ENCODE measurements at regions not wholly inside any gene's neighbourhood (a gene's known extent, or its start where the extent isn't known, plus 50 kb on each side); places are given as distances from the start of the nearest gene placed in this dataset.
"Not testable (repeated sequence)": the region's sequence is repeated elsewhere in the genome, so short reads cannot be mapped to it uniquely, and the experiment has no call there.

GRCh38 chr9:97176206-97176605, 131.3 kb upstream of the CCDC180 start:
- DNase-seq: peak; percentile 66

DNA sequence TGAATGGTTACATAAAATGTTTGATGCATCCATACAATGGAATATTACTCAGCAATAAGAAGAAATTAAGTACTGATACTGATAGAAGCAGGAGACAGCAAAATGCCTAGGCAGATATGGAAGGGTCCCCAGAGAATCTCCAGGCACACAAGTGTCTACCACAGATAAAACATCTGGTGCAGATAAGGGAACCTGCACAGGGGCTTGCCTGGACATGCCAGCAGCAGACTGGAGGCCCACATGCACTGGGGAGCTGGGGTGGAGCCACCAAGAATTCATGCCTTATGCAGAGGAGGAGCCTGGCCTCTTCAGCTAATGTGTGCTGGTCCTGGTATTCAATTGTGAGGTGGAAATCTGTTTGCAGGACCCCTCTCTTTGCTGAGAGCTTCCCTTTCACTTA, 129.2 kb upstream of the CTSV start:
- DNase-seq: peak; percentile 90

- DNase-seq: not testable (repeated sequence)
Observed at GRCh38 chr9:97166496-97167138, 127.7 kb upstream of the CTSV start.

- DNase-seq: no peak
Observed at GRCh38 chr9:97160255-97160654, 121.3 kb upstream of the CTSV start.

- DNase-seq: not testable (repeated sequence)
Observed at GRCh38 chr9:97158722-97159121, 119.8 kb upstream of the CTSV start.

- DNase-seq: not testable (repeated sequence)
Observed at GRCh38 chr9:97155441-97155840, 116.5 kb upstream of the CTSV start.

DNA sequence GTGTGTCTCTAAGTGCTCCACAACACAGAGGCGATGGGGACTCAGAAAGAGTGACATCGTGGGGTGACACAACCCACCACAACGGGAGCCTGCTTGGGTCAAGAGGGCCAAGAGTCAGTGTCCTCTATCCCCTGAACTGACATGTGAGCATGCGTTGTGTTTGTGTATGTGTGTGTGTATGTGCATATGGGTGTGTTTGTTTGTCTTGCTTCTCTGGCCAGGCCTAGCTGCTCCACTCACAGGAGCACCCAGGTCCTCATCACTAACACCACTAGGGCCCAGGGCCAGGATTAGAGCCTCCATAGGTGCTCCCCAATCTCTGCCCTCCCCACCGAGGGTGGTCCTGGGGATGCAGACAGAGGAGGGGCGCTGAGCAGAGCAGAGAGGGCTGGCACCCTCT, 115.0 kb upstream of the CTSV start:
- no peak for DNase-seq

- peak; percentile 7 for DNase-seq
Observed at GRCh38 chr9:97153160-97153559, 114.2 kb upstream of the CTSV start.

DNA sequence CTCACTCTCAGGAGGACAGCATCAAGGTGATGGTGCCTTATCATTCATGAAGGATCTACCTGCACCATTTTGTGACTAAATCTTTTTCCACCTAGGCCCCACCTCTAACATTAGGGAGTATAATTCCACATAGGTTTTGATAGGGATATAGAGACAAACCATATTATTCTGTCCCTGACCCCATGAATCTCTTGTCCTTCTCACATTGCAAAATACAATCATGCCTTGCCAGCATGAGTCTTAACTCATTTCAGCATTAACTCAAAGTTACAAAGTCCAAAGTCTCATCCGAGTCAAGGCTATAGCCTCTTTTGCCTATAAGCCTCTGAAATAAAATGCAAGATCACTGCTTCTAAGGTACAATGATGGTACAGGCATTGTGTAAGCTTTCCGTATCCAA, 111.5 kb upstream of the CTSV start:
- not testable (repeated sequence) for DNase-seq

DNA sequence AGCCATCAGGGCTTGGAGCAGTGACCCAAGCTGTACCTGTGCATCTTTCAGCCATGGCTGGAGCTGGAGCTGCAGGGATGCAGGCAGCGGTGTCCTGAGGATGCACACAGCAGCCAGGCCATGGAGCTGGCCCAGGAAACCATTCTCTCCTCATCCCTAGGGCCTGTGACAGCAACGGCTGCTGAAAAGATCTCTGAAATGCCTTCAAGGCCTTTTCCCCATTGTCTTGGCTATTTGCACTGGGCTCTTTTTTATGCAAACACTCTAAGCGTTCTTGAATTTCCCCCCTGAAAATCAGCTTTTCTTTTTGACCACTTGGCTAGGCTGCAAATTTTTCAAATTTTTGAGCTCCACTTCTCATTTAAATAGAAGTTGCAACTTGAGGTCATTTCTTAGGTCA, 109.5 kb upstream of the CTSV start:
- DNase-seq: not testable (repeated sequence)

DNA sequence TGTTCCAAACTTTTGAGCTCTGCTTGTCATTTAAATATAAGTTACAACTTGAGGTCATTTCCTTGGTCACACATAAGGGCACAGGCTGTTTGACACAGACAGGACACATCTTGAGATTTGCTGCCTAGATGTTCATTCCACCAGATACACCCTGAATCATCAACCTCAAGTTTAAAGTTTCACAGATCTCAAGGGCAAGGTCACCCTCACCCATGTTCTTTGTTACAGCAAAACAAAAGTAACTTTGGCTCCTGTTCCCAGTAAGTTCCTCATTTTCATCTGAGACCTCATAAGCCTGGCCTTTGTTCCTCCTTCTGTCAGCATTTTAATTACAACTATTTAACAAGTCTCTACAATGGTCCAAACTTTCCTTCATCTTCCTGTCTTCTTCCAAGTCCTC, 106.7 kb upstream of the CTSV start:
- not testable (repeated sequence) for DNase-seq

- no peak for DNase-seq
Observed at GRCh38 chr9:97140566-97140965, 101.6 kb upstream of the CTSV start.

DNA sequence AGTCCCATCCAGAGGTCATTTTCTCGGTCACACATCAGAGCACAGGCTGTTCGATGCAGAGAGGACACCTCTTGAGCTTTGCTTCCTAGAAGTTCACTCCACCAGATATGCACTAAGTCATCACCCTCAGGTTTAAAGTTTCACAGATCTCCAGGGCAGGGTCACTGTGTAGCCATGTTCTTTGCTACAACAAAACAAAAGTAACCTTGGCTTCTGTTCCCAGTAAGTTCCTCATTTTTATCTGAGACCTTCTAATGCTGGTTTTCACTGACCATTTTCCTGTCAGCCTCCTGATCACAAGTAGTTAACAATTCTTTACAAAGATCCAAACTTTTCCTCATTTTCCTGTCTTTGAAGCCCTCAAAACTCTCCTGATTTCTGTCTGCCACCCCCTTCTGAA, 97.5 kb upstream of the CTSV start:
- no peak for DNase-seq

DNA sequence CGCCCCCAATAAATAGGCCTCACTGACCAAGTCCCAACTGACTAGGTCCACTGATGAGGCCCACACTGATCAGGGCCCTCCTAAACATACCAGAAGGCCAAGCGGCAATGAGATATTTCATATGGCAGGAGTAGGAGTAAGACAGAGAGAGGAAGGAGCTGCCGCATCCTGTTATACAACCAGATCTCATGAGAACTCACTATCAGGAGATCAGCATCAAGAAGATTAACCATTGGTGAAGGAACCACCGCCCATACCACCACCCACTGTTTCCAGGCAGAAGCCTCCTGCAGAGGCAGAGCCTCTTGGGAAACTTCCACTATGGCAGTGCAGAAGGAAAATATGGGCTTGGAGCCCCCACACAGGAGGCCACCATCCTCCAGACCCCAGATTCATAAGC, 95.0 kb upstream of the CTSV start:
- DNase-seq: not testable (repeated sequence)

DNA sequence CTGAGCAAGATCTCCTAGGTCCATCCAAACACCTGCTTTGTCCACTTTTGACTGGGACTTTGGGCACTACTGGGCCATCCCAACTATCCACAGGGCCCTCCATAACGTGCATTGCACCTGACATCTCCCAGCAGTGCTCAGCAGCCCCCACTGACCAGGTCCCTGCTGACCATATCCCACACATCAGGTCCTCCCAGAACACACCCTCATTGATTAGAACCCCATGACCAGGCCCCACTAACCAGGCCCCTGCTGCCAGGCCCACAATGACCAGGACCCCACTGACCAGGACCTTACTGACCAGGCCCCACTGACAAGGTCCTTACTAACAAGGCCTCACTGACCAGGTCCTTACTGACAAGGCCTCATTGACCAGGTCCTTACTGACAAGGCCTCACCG, 93.9 kb upstream of the CTSV start:
- no peak for DNase-seq

DNA sequence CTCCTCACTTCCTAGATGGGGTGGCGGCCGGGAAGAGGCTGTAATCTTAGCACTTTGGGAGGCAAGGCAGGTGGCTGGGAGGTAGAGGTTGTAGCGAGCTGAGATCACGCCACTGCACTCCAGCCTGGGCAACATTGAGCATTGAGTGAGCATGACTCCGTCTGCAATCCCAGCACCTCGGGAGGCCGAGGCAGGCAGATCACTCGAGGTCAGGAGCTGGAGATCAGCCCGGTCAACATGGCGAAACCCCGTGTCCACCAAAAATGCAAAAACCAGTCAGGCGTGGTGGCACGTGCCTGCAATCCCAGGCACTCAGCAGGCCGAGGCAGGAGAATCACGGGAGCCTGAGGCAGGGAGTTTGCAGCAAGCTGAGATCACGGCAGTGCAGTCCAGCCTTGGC, 91.9 kb upstream of the CTSV start:
- DNase-seq: not testable (repeated sequence)

- not testable (repeated sequence) for DNase-seq
Observed at GRCh38 chr9:97130387-97130786, 91.4 kb upstream of the CTSV start.

DNA sequence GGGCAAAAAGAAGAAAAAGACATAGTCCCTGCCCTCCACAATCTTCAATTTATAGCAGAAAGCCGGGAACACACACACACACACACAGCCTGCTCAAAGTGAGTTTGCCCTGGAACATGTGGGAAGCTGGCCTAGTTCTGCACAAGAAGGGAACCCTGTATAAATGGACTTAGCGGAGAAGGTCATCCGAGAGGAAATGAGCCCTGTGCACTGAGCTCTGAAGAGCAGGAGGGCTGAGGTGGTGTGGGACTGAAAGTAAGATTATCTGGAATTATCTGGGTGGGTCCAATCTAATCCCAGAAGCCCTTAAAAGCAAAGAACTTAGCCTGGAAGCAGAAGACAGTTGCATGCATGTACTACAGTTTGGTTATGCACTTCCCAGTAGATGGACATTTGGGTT, 90.0 kb upstream of the CTSV start:
- no peak for DNase-seq

DNA sequence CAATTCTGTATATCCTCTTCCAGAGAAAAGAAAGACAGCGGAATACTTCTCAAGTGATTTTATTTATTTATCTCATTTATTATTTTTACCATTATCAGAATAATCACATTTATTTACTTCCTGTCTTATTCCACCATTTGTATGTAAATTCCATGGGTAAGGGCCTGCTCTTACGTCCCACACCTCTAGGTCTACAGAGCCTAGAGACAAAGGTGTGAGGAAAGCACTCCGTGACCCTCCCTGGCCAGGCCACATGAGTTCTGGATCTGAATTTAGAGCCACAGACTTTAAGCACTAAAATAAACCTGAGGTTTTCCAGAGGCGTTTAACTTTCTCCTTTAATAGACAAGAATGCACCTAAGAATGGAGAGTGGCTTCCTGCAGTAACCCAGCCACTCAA, 85.3 kb upstream of the CTSV start:
- no peak for DNase-seq

GRCh38 chr9:97110696-97111095, 71.8 kb upstream of the CTSV start:
- DNase-seq: no peak

- peak; percentile 75 for DNase-seq
Observed at GRCh38 chr9:97109194-97109811, 70.4 kb upstream of the CTSV start.

DNA sequence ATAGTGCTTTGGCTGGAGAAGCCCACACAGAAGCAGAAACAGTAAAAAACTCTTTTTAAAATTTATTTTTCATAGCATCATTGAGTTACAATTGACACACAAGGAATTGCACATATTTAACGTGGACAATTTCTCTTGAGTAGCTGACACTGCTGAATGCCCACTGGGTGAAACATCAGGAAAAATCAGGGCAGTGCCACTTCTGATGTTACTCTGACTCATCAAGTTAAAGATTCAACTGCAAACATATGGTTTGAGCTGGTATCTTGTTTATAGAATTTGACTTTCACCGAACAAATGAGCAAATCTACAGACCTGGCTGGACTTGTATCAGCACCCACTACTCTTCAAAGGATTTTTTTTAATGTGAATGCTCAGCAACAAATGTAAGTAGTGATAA, 66.3 kb upstream of the CTSV start:
- not testable (repeated sequence) for DNase-seq

- DNase-seq: not testable (repeated sequence)
Observed at GRCh38 chr9:97103613-97104383, 64.9 kb upstream of the CTSV start.

DNA sequence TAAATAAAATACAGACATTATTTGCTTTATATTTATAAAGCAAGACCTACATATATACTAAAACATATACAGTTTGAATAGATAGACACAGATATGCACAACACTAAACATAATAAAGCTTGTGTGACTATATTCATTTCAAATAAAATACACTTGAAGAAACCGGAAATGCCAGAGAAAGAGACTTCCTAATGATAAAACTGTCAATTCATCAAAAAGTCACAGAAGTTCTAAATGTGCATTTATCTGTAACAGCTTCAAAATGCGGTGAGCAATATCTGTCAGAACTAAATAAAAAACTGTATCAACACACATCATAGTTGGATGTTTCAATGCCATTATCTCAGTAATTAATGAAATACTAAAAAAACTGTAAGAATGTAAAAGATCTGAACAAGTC, 60.6 kb upstream of the CTSV start:
- DNase-seq: not testable (repeated sequence)

Measured in hematopoietic multipotent progenitor cell treated with erythropoietin and hydrocortisone succinate and interleukin-3 and kit ligand, for 8 days (in vitro differentiated cells).